RWPE2 (cell line): ENCODE measurements at regions not wholly inside any gene's neighbourhood (a gene's known extent, or its start where the extent isn't known, plus 50 kb on each side); places are given as distances from the start of the nearest gene placed in this dataset.

ENCODE experiments used
- ATAC-seq: fragments of 200-7000 bp; cut with Tn5 transposase; 3 replicates; pipeline ENCODE4 v1.9.1; 2021; ENCODE audit warnings: low read depth
- DNase-seq: peaks from one replicate; pipeline ENCODE4 v3.0.0-alpha.2; 2020; ENCODE audit warnings: low spot score
- H3K27ac ChIP-seq: fragments of 450-650 bp; 2 replicates; pipeline ENCODE4 v1.5.1; 2017; ENCODE audit warnings: mild to moderate bottlenecking; ENCODE audit not compliant: poor library complexity, severe bottlenecking
- H3K27me3 ChIP-seq: fragments of 250-450 bp; sonication (Bioruptor Pico); 2 replicates; pipeline ENCODE4 v1.5.1; 2021; ENCODE audit warnings: mild to moderate bottlenecking, moderate library complexity; ENCODE audit not compliant: insufficient read depth, poor library complexity, severe bottlenecking
- H3K36me3 ChIP-seq: fragments of 250-450 bp; sonication (Bioruptor Pico); 2 replicates; pipeline ENCODE4 v1.5.1; 2020; ENCODE audit warnings: low read depth, mild to moderate bottlenecking, moderate library complexity
- H3K4me1 ChIP-seq: fragments of 250-450 bp; sonication (Bioruptor Pico); 2 replicates; pipeline ENCODE4 v1.5.1; 2021; ENCODE audit warnings: mild to moderate bottlenecking, moderate library complexity; ENCODE audit not compliant: insufficient read depth, poor library complexity, severe bottlenecking
- H3K4me3 ChIP-seq: fragments of 250-450 bp; sonication (Bioruptor Pico); 2 replicates; pipeline ENCODE4 v1.5.1; 2021; ENCODE audit warnings: mild to moderate bottlenecking, moderate library complexity; ENCODE audit not compliant: severe bottlenecking
- H3K9me3 ChIP-seq: fragments of 250-450 bp; sonication (Bioruptor Pico); 2 replicates; pipeline ENCODE4 v1.5.1; 2021; ENCODE audit warnings: mild to moderate bottlenecking, moderate library complexity; ENCODE audit not compliant: severe bottlenecking
- TF ChIP-seq, protein P1 (sequence below): fragments of 450-650 bp; IDR thresholded peaks from one replicate; pipeline ENCODE4 v1.5.1; 2017; ENCODE audit warnings: mild to moderate bottlenecking, moderate library complexity; ENCODE audit not compliant: poor library complexity, severe bottlenecking

DNA sequence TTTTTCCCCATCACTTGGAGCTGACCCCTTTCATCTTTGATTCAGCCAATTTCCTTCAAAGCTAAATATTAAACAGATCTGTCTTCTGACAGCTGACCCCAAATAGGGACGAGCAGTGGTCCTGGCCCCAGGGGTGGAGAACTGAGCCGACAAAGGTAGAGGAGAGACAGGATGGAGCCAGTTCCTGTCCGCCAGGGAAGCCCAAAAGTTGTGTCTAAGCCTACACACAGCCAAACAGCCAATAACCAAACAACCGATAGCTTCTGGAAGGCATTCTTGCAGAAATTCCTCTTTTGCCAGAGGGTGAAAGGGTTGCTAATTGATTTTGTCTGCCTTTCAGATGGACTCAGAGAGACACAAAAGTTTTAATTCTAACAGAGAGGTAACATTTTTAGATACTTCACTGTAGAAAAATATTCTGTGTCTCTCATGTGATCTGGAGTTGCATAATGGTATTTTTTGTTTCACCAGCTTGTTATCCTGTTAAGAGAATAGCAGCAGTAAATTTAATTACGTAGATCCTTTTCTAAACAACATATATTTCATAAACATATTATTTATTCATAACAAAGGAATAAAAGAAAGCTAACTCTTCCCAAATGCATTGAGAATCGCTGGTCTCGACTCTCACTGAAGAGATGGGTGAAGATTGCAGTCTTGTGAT lies 161.7 kb upstream of the LYZL1 start:
- Histone ChIP-seq H3K27me3 (peaks cover 8% of the 10 kb centered on the region), H3K27ac (no peak overlapping the region), H3K4me1 (no peaks in the 10 kb centered on the region), H3K9me3 (no peaks in the 10 kb centered on the region), H3K4me3 (no peak overlapping the region), H3K36me3 (no peaks in the 10 kb centered on the region)
- no peak for DNase-seq
- ATAC-seq = no peak
- TF ChIP-seq, protein P1, sequence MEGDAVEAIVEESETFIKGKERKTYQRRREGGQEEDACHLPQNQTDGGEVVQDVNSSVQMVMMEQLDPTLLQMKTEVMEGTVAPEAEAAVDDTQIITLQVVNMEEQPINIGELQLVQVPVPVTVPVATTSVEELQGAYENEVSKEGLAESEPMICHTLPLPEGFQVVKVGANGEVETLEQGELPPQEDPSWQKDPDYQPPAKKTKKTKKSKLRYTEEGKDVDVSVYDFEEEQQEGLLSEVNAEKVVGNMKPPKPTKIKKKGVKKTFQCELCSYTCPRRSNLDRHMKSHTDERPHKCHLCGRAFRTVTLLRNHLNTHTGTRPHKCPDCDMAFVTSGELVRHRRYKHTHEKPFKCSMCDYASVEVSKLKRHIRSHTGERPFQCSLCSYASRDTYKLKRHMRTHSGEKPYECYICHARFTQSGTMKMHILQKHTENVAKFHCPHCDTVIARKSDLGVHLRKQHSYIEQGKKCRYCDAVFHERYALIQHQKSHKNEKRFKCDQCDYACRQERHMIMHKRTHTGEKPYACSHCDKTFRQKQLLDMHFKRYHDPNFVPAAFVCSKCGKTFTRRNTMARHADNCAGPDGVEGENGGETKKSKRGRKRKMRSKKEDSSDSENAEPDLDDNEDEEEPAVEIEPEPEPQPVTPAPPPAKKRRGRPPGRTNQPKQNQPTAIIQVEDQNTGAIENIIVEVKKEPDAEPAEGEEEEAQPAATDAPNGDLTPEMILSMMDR = no peak

DNA sequence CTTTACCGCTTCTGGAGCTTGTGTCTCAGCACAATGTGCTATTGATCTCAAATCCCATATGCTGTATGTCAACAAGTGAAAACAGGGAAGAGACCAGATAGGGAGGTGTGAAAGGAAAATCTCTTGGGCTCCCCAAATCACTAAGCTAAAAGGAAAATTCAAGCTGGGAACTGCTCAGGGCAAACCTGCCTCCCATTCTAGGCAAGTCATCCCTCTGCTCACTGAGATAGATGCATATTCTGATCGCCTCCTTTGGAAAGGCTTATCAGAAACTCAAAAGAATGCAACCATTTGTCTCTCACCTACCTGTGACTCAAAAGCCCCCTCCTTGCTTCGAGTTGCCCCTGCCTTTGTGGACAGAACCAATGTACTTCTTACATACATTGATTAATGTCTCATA lies 161.1 kb upstream of the LYZL1 start:
- Histone ChIP-seq H3K4me3 (no peak overlapping the region), H3K9me3 (no peaks in the 10 kb centered on the region), H3K27ac (no peak overlapping the region), H3K36me3 (no peaks in the 10 kb centered on the region), H3K27me3 (peaks cover 8% of the 10 kb centered on the region), H3K4me1 (no peaks in the 10 kb centered on the region)
- TF ChIP-seq, protein P1 = no peak
- no peak for ATAC-seq
- no peak for DNase-seq

DNA sequence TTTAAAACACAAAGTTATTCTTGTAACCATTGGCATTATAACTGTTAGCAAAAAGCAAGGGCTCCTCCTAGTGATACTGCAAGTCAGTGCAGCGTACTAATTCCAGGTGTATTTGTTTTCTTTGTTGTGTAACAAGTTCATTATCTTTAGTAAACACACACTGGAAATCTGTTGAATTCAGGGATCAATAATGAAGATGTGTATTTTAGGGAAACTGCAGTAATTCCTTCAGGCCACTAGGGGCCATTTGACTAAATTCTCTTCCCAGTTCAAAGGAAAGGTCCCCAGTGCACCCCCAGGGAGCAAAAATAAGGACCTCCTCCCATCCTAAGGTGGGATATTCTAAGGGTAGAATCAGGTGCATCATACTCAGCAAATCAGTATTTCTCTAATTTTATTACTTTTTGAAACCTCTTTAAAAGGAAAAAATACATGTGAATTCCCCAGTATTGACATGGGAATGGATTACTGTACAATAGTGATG lies 158.6 kb upstream of the LYZL1 start:
- DNase-seq = no peak
- no peak overlapping the region for H3K4me3 ChIP-seq
- no peaks in the 10 kb centered on the region for H3K36me3 ChIP-seq
- H3K4me1 ChIP-seq = no peaks in the 10 kb centered on the region
- ATAC-seq = no peak
- H3K27ac ChIP-seq = no peak overlapping the region
- TF ChIP-seq, protein P1 = peak; percentile 84
- H3K9me3 ChIP-seq = no peaks in the 10 kb centered on the region
- H3K27me3 ChIP-seq = peaks cover 8% of the 10 kb centered on the region

DNA sequence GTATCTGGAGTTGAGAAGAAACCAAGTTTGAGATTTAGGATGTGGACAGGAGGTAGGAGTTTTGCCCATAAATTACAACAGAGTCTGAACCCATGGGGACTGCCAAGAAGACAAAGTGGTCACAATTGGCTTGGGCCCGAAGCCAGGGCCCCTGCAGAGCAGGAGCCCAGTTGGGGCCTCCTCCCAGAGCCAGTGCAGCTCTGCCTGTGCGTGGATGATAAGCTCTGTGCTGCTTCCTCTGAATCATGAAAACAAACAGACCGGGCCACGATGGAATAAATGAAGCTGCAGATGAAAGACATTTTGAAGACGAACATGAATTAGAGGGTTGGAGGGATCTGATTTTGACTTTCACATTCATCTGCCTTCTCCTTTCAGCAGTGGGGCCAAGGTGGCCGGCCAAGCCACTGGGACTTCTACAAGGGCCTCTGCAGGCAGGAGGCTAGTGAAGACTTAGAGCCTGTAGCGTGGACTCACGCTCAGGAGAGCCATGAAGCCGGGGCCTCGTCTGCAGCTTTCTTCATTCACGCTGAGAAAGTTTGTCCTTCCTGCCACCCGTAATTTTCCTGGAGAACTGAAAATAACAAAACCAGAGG lies 156.8 kb upstream of the LYZL1 start:
- H3K9me3 ChIP-seq = no peaks in the 10 kb centered on the region
- ATAC-seq (no peak), DNase-seq (no peak)
- H3K4me1 ChIP-seq = no peaks in the 10 kb centered on the region
- TF ChIP-seq, protein P1 = no peak
- no peak overlapping the region for H3K4me3 ChIP-seq
- no peaks in the 10 kb centered on the region for H3K36me3 ChIP-seq
- H3K27me3 ChIP-seq = peaks cover under 1% of the 10 kb centered on the region
- no peak overlapping the region for H3K27ac ChIP-seq

DNA sequence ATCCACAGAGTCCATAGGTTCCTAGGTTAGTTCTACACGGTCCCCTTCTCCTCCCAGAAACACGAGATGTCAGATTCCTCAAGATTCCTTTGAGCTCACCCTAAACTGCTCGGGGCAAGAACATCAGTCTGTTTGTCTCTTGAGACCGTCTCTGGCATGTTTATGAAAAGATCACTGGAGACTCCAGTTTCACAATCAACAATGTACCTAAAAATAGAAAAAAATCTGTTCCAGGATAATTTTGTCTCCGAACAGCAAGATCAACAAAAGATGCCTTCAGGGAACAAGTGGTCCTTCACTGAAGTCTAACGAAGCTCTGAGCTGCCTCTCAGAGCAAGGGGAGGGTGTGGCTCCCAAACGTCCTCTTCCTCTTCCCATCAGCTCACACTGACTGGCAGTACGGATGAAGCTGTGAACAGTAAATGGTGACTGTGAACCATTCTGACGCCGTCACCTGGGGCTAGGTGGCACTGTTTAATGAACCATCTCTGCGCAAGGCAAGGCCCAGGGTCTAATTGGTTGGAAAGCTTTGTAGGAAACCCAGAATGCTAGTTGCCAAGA lies 156.2 kb upstream of the LYZL1 start:
- Histone ChIP-seq H3K36me3 (no peaks in the 10 kb centered on the region), H3K9me3 (no peaks in the 10 kb centered on the region), H3K27ac (no peak overlapping the region), H3K27me3 (no peaks in the 10 kb centered on the region), H3K4me1 (no peaks in the 10 kb centered on the region), H3K4me3 (no peak overlapping the region)
- no peak for DNase-seq
- TF ChIP-seq, protein P1 = no peak
- no peak for ATAC-seq
